Right ventricle myocardium superior (tissue), 1 donor: ENCODE measurements at regions not wholly inside any gene's neighbourhood (a gene's known extent, or its start where the extent isn't known, plus 50 kb on each side); places are given as distances from the start of the nearest gene placed in this dataset.
"Not testable (repeated sequence)": the region's sequence is repeated elsewhere in the genome, so short reads cannot be mapped to it uniquely, and the experiment has no call there.

Experiments
- ATAC-seq: fragments of 200-7000 bp; cut with Tn5 transposase; one replicate; pipeline ENCODE4 v1.9.1; 2020; ENCODE audit warnings: mild to moderate bottlenecking; ENCODE audit not compliant: poor library complexity
- DNase-seq: peaks from one replicate; pipeline ENCODE4 v3.0.0-alpha.2; 2020
- intact Hi-C: fragments of 100-400 bp; cut with DNase I; formaldehyde crosslinking; loops from one replicate; pipeline ENCODE4 v1.11.2; 2022
- donor health status: DM: no; HTN: yes; CAD: no; lungs with severe emphysema.

GRCh38 chr5:163177971-163178370, 259.4 kb upstream of the CCNG1 start:
- intact Hi-C loops, result no loop called here
- DNase-seq (no peak), ATAC-seq (no peak)

GRCh38 chr5:163185315-163185714, 252.1 kb upstream of the CCNG1 start:
- DNase-seq (no peak), ATAC-seq (no peak)
- intact Hi-C loops, result no loop called here

- intact Hi-C loops, result no loop called here
- DNase-seq (no peak), ATAC-seq (no peak)
Observed at GRCh38 chr5:163189023-163189553, 248.3 kb upstream of the CCNG1 start.

- intact Hi-C loops, result no loop called here
- DNase-seq, result no peak
- ATAC-seq, result no peak
Observed at GRCh38 chr5:163190283-163190682, 247.1 kb upstream of the CCNG1 start.

- DNase-seq (no peak), ATAC-seq (no peak)
- intact Hi-C loops, result no loop called here
Observed at GRCh38 chr5:163190784-163191183, 246.6 kb upstream of the CCNG1 start.

- ATAC-seq (no peak), DNase-seq (no peak)
- intact Hi-C loops, result no loop called here
Observed at GRCh38 chr5:163193886-163194285, 243.5 kb upstream of the CCNG1 start.

GRCh38 chr5:163205645-163206044, 231.8 kb upstream of the CCNG1 start:
- DNase-seq, result no peak

GRCh38 chr5:163221581-163221980, 215.8 kb upstream of the CCNG1 start:
- intact Hi-C loops, result no loop called here
- DNase-seq (no peak), ATAC-seq (no peak)

More at GRCh38 chr5:163205645-163206044, 231.8 kb upstream of the CCNG1 start:
- intact Hi-C loops, result no loop called here
- no peak for ATAC-seq

GRCh38 chr5:163222982-163223381, 214.4 kb upstream of the CCNG1 start:
- DNase-seq, result no peak
- no peak for ATAC-seq
- intact Hi-C loops, result no loop called here

GRCh38 chr5:163244445-163244987, 192.9 kb upstream of the CCNG1 start:
- intact Hi-C loops, result no loop called here
- DNase-seq, result no peak
- no peak for ATAC-seq

GRCh38 chr5:163245584-163245983, 191.8 kb upstream of the CCNG1 start:
- intact Hi-C loops, result no loop called here
- no peak for ATAC-seq
- no peak for DNase-seq

- no peak for DNase-seq
- no peak for ATAC-seq
- intact Hi-C loops, result no loop called here
Observed at GRCh38 chr5:163248333-163248732, 189.1 kb upstream of the CCNG1 start.

- ATAC-seq (no peak), DNase-seq (no peak)
- intact Hi-C loops, result no loop called here
Observed at GRCh38 chr5:163248871-163249270, 188.5 kb upstream of the CCNG1 start.

- ATAC-seq (no peak), DNase-seq (no peak)
- intact Hi-C loops, result no loop called here
Observed at GRCh38 chr5:163252950-163253349, 184.4 kb upstream of the CCNG1 start.

GRCh38 chr5:163259495-163259894, 177.9 kb upstream of the CCNG1 start:
- DNase-seq, result no peak
- intact Hi-C loops, result no loop called here
- ATAC-seq, result no peak

GRCh38 chr5:163260471-163260870, 176.9 kb upstream of the CCNG1 start:
- intact Hi-C loops, result no loop called here
- DNase-seq (no peak), ATAC-seq (no peak)

- DNase-seq (no peak), ATAC-seq (no peak)
- intact Hi-C loops, result no loop called here
Observed at GRCh38 chr5:163260961-163261360, 176.4 kb upstream of the CCNG1 start.

GRCh38 chr5:163261647-163262269, 175.6 kb upstream of the CCNG1 start:
- intact Hi-C loops, result no loop called here
- ATAC-seq (no peak), DNase-seq (no peak)

GRCh38 chr5:163266249-163266648, 171.1 kb upstream of the CCNG1 start:
- ATAC-seq, intact Hi-C loops, DNase-seq: not testable (repeated sequence)

GRCh38 chr5:163269624-163270023, 167.8 kb upstream of the CCNG1 start:
- intact Hi-C loops, result no loop called here
- no peak for DNase-seq
- ATAC-seq, result no peak

- DNase-seq (no peak), ATAC-seq (no peak)
- intact Hi-C loops, result no loop called here
Observed at GRCh38 chr5:163276466-163276865, 160.9 kb upstream of the CCNG1 start.
